Panc1 (cell line): ENCODE measurements at regions not wholly inside any gene's neighbourhood (a gene's known extent, or its start where the extent isn't known, plus 50 kb on each side); places are given as distances from the start of the nearest gene placed in this dataset.

Source experiments
- CTCF ChIP-seq: fragments of 450-650 bp; IDR thresholded peaks from 2 replicates; pipeline ENCODE4 v1.5.1; 2017; ENCODE audit warnings: mild to moderate bottlenecking
- TCF7L2 ChIP-seq: IDR thresholded peaks from 2 replicates; pipeline ENCODE4 v1.6.1; 2011; ENCODE audit warnings: mild to moderate bottlenecking, low read depth, low read length, inconsistent platforms

DNA sequence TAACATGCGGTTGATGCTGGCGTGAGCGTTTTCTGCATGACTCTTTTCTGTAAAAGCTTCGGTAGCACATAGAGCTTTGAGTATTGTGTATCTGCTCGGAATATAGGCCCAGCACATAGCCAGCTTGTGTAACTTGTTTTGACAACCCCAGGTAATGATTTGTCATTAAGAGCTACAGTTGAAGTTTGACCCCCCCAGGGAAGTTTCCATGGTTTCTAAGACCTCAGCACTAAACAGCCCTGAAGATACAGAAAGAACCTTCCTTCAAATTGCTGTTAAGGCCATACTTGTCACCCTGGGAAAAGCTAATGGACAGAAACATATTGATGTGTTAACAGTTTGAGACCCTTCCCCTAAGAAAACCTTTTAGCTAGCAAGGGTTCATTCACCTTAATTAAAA is 380.7 kb downstream of the PRDM2 start:
- no peak for TF ChIP-seq CTCF
- no peak for TF ChIP-seq TCF7L2
